ENCODE measurements at regions not wholly inside any gene's neighbourhood (a gene's known extent, or its start where the extent isn't known, plus 50 kb on each side); places are given as distances from the start of the nearest gene placed in this dataset.

- DNase-seq = no peak
These were observed 541.0 kb downstream of the TNS3 start for GRCh38 chr7:47040795-47041347.

DNA sequence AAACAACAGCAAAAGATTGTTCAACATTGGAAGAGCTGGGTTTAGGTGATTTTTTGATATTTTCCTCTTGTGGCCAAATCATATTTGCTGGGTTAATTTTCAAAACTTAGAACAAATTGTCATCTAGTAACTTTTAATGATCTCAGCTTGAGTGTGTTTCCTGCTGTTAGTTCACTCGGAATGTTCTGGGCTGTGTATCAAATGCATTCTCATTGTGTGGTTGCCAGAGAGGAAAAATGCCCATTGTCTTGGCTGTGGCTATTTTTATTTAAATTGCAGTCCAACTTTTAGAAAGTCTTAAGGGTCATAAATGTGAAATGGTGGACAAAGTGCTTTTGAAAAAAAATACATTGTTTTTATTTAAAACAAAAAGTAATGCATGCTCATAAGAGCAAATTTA lies 542.0 kb downstream of the TNS3 start:
- no peak for DNase-seq

DNA sequence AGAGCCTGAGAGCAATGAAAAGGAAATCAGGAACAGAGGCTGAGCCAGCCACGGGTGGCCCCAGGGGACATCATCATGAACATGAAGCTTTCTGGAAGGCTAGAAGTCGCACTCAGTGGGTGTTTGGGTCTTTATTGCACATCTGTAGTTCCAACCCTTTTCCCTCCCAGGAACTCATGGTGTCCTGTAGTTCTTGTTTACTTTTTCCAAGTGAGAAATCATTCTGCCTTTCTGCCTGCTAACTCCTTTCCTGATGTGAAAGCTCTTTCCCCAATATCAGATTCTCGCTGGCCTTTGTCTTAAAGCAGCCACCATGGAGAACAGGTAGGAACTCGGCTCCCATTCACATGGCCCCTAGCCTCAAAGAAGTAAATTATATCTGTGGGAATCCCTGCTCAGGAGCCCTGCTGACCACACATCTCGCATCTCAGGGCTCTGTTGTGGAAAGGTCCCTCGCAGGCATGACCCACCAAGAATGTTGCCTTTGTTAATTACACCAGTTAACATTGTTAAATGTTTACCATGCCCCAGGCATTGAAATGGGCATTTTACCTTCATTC lies 542.7 kb downstream of the TNS3 start:
- DNase-seq = no peak

GRCh38 chr7:47038621-47039020 lies 543.3 kb downstream of the TNS3 start:
- DNase-seq = no peak

DNA sequence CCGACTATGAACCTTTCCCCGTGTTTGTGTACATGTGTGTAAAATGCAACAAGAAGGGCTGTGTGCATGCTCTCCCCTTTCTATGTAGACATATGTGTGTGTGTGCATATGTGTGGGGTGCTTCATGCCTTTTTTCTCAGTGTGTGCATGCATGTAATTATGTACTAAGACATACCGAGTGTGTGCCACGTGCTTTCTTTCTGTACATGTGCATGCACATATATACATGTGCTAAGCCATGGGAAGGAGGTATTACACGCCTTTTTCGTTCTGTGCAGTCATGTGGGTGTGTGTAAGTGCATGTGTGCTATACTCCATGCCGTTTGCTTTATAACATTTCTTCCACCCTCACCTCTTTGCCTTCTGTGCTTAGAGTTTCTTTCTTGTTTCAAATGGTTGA lies 544.3 kb downstream of the TNS3 start:
- no peak for DNase-seq

DNA sequence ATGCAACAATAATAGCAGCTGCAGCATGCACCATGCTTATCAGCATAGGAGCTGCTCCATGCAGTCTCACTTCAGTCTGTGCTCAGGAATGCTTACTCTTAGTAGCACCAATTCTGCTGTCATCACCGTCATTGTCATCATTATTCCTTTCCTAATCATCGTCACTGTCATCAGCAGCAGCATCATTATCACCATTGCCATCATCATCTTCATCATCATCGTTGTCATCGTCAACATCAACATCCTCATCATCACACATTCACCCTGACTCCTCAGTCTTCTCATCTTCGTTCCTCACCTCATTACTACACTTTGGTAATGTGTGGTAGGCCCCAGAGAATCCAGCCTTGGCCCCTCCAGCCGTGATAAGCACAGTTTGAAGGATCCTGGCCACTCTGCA lies 545.0 kb downstream of the TNS3 start:
- DNase-seq = no peak

DNA sequence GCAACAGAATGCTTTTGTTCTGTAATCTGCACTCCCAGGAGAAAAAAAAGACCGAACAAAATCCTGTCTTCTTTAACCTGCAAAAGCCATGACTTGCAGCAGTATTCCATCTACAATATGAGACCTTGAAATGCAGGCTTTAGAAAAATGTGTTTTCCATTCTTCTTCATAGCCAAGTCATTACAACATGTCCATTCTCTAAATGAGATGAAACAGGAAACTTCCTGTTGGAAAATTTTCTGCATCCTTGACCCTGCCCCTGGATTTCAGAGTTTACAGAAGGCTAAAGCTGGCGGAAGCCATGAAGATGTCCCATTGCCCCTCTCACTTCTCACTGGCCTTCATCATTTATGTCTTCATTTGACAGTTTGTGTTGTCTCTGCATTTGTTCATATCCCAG lies 546.4 kb downstream of the TNS3 start:
- no peak for DNase-seq

GRCh38 chr7:47034180-47034579 lies 547.7 kb downstream of the TNS3 start:
- no peak for DNase-seq

DNA sequence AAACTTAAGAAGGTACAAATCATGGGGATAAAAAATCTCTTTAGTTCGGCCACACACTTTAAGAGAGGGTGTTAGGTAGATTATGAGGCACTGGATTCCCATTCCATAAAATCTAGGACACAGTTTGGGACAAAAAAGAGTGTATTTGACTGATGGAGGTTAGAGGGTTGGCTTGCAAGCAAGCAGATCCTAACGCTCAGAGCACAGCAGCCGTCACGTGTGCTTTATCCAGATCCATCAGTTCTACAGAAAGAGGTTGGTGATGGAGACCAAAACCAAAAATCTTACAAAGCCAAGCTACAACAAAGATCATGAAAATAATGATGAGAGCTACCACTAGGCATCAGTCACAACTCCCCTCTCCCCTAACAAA lies 549.4 kb downstream of the TNS3 start:
- DNase-seq = no peak

- DNase-seq = no peak
These were observed 550.0 kb downstream of the TNS3 start for GRCh38 chr7:47031786-47032535.

GRCh38 chr7:47028284-47028683 lies 553.6 kb downstream of the TNS3 start:
- DNase-seq = no peak

DNA sequence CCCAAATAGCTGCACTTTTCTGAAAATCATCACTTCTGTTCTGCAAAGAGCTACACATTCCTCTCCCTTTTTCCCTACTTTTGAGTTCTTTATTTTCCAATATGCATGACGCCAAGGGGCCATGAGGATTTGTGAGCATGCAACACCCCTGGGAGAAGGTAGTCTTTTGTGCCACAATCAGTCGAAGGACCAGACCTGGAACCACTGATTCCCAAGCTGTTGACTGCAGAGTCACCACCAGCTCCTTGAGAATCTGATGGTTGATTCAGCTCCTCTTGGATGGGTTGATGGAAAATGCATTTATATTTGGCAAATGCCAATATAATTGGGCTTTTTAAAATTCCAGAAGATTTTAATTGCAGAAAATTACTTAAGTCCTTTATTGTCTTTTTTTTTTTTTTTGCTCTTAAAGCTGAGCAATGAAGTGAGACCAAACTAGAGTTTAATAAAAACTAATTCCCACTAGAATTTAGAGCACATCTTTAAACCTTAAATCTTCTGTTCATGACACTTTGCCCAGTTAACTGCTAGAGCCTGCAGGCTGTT lies 554.1 kb downstream of the TNS3 start:
- no peak for DNase-seq

DNA sequence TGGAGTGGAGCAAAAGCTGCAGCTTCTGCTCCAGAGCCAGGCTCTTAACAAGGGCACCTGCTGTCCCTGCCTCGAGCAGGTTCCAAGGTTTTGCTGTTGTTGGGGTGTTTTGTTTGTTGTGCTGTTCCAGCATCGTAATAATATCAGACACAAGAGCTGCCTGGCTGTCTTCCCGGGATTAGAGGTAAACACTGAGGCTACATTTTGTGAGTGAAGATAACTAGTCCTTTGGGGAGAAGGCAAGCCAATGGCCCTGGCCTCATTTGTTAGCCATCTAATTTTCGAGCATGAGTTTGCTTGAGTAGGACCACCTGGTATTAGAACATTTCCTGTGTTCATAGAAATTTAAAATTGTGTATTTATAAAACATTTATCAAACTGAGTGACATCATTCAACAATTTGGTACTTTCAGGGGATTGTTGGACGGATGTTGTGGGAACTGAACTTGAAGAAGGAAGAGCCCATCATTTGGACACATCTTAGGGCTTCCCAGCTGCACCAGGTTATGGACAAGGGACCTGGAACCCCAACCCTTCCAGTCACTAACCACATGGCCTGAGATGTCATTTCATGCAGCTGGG lies 555.0 kb downstream of the TNS3 start:
- no peak for DNase-seq

- no peak for DNase-seq
These were observed 556.9 kb downstream of the TNS3 start for GRCh38 chr7:47024991-47025390.

- no peak for DNase-seq
These were observed 573.5 kb downstream of the TNS3 start for GRCh38 chr7:47008461-47008860.

GRCh38 chr7:47007471-47007870 lies 574.4 kb downstream of the TNS3 start:
- no peak for DNase-seq

- no peak for DNase-seq
These were observed 581.4 kb downstream of the TNS3 start for GRCh38 chr7:47000561-47000960.

- no peak for DNase-seq
These were observed 582.0 kb downstream of the TNS3 start for GRCh38 chr7:46999866-47000265.

DNA sequence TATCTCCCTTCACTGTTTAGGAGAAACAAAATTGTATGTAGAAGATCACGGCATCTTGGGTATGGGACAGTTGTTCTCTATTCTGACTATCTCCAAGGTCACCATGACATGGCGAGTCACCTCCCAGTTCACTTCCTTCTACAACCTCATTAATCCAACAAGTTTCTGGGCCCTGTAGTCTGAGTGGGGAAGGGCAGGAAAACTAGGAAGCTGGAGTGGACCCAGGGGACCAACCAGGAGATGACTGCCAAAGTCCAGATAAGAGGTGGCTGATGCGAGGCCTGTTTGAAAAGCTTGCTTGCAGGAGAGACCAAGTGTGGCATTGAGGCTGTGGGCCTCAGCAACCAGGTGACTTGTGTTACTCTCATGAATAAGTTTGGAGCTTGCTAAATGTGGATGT lies 584.9 kb downstream of the TNS3 start:
- DNase-seq = no peak

DNA sequence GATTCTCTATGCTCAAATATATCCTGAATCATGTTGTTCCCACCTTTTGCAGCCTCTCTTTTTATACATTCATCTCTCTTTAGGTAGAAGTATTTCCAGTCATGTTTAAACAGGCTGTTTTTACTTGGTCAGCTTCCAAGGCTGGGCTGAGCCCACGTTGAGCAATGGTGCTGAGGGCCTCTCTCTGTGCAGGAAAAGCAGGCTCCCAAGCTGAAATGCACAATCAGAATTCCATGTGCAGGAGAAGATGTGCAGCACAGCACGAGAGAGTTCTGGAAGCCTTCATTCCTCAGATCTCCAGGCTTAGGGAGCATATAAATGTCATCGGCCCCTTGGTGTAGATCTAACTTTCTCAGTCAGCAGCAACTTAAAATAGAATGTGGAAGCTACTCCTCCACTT lies 588.5 kb downstream of the TNS3 start:
- no peak for DNase-seq

DNA sequence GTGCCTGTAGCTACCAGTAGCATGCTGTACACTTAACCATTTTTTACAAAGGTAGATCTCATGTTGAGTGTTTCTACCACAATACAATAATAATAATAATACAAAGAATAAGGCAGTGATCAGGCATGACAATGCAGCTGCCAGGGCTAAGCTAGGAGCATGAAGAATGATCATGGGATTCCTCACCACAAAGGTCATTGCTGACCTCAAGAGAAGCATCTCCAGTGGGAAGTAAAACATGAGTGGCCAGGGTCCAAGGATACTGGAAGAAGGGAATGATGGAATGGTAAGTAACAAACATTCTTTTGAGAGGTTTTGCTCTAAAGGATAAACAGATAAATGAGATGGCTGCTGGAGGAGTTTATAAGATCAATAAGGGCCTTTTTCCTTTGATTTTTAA lies 591.1 kb downstream of the TNS3 start:
- no peak for DNase-seq

GRCh38 chr7:46989247-46989646 lies 592.7 kb downstream of the TNS3 start:
- no peak for DNase-seq

- no peak for DNase-seq
These were observed 599.0 kb downstream of the TNS3 start for GRCh38 chr7:46982928-46983327.

DNA sequence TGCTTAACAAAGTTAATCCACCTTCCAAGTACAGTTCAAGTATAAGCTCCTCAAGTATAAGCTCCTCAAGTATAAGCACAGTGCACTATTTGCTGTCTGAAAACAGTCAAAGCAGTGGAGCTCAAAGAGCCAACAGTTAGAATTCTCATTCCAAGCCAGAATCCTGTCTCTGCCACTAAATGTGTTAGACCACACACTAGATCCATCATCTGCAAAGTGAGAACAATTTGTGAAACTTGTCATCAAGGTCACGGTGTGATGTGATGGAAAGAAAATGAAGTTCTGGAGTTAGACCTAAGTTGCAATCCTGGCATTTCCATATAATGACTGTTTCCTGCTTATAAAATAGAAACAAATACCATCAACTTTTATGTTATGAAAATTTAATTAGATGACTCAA lies 602.5 kb downstream of the TNS3 start:
- DNase-seq = no peak

Measured in effector CD8-positive, alpha-beta T cell (primary cell).